NCI-H1048 (cell line): ENCODE measurements at regions not wholly inside any gene's neighbourhood (a gene's known extent, or its start where the extent isn't known, plus 50 kb on each side); places are given as distances from the start of the nearest gene placed in this dataset.

Experiments
- DNase-seq: peaks from one replicate; lab custom pipeline; 2025; lab: John Stamatoyannopoulos, UW

DNA sequence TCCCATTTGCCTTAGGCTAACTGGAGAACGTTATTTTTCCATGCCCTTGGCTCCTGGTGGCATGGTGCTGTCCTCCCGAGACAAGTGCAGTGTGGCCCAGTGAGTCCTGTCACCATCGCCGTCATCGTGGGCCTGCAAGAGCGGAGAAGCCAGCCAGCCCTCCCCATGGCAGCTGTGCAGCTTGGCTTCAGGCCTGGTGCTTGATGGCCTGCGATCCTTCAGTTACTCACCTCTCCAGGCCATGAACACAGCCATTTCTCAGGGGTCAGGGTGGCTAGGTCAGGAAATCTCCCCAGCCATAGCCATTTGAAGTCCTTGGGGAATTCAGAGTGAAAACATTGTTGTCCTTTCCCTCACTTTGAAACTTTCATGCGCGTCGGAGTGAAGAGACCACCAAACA lies 189.0 kb upstream of the RGMA start:
- DNase-seq: no peak

- no peak for DNase-seq
Measured at GRCh38 chr15:93274257-93274656, 185.2 kb upstream of the RGMA start.

DNA sequence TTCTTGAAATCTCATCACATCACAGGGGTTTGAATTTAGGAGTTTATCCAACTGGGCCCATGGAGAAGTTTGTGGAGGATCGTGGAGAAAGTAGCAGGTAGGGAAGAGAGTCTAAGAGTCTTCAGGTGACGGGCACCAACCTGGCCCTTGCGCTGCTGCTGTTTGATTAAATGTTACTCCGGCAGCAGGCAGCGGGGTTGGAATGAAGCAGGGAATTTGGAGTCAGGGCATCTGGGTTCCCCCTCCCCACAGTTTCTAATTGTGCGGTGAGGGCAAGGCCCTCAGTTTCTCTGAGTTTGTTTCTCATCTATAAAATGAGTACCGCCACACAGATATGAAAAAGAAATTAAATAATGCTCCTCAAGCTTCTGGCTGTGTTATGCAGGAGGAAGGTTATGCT lies 182.9 kb upstream of the RGMA start:
- no peak for DNase-seq

- no peak for DNase-seq
Measured at GRCh38 chr15:93270937-93271467, 182.0 kb upstream of the RGMA start.

GRCh38 chr15:93268066-93268465 lies 179.1 kb upstream of the RGMA start:
- DNase-seq: no peak

- DNase-seq: no peak
Measured at GRCh38 chr15:93266291-93266690, 177.3 kb upstream of the RGMA start.

DNA sequence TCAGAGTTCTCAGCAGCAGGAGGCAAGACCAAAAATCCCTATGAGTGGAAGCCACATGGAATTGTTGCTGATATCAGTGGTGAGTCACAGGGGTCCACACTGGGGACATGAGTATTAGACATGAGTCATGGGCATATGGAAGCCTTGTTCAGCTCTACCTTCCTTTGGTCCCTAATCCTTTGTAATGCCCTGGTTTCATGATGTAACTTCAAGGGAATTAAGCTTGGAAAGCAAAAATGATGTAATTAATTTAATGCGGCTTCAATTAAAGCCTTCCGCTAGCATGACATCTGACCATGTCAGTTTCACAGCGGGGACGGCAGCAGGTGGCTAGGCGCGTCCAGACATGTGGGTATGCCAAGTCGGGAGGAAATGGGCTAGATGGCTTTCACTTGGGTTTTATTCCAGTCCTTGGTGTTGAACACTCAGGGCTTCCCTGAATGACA lies 176.1 kb upstream of the RGMA start:
- no peak for DNase-seq

GRCh38 chr15:93261845-93262244 lies 172.8 kb upstream of the RGMA start:
- DNase-seq: no peak

DNA sequence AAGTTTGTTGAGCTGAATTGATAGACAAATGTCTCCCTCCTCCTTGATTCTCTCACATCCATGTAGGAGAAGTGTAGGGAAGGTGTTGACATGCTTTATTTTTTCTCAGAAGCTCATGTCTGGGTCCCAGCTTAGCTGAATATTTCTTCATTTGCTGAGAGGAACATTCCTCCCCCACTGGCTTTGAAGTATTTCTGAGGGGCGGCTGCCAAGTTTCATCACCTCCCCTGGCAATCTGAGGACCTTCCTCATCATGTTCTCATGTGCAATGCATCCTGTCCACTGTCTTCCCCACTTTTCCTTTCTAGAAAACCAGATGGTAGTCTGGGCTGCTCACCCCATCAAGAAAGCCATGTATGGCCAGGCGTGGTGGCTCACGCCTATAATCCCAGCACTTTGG lies 168.9 kb upstream of the RGMA start:
- no peak for DNase-seq

GRCh38 chr15:93253681-93254080 lies 164.7 kb upstream of the RGMA start:
- no peak for DNase-seq

DNA sequence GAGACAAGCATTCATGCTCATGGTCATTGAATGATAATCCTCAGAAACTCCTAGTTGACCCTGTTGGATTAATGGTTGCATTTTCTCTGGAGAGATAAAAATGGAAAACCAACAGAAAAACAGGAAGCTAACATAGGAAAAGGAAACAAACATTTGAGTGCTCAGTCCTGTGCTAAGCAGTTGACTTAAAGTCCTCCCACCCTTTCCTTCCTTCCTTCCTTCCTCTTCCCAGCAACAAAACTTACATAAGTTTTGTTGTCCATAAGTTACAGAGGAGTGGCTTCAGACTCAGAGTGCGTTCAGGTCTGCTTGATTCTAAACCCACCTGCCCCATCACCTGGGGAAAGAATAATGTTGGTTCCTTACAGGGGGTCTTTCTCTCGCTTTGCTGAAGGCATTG lies 163.8 kb upstream of the RGMA start:
- no peak for DNase-seq

DNA sequence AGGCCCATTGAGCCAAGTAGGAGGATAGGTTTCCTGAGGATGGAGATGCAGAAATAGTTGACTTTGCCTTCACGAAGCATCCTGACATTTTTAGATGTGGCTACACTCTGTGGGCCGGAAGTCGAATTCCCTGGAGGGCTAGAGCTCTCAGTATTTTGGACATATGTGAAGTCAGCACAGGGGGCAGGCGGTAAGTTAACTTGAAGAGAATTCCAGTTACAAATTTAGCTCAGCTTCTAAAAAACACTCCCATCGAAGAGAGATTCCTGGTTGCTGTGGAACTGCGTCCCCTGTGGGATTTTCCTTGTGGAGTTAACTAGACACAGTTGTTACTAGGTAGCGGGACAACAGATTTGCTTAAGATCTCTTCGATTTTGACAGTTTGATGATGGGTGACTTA lies 161.9 kb upstream of the RGMA start:
- DNase-seq: no peak

DNA sequence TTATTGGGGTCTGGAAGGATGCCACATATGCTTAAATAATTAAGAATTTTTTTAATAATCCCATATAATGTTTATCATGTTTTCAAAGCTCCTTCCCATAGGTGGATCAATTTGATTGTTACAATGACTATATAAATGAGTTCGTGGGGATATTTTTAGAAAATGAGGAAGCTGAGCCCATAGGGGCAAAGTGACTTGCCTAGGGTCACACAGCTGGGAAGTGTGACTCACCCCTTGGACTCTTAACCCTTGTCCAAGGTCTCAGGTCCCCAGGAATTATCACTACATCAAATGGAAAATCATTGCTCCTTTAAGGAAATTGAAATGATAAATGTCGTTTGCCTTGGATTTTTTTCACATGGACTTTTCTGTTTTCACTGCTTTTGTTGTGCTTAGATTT lies 161.2 kb upstream of the RGMA start:
- no peak for DNase-seq

- no peak for DNase-seq
Measured at GRCh38 chr15:93249623-93250022, 160.6 kb upstream of the RGMA start.

GRCh38 chr15:93247466-93248121 lies 158.6 kb upstream of the RGMA start:
- no peak for DNase-seq

DNA sequence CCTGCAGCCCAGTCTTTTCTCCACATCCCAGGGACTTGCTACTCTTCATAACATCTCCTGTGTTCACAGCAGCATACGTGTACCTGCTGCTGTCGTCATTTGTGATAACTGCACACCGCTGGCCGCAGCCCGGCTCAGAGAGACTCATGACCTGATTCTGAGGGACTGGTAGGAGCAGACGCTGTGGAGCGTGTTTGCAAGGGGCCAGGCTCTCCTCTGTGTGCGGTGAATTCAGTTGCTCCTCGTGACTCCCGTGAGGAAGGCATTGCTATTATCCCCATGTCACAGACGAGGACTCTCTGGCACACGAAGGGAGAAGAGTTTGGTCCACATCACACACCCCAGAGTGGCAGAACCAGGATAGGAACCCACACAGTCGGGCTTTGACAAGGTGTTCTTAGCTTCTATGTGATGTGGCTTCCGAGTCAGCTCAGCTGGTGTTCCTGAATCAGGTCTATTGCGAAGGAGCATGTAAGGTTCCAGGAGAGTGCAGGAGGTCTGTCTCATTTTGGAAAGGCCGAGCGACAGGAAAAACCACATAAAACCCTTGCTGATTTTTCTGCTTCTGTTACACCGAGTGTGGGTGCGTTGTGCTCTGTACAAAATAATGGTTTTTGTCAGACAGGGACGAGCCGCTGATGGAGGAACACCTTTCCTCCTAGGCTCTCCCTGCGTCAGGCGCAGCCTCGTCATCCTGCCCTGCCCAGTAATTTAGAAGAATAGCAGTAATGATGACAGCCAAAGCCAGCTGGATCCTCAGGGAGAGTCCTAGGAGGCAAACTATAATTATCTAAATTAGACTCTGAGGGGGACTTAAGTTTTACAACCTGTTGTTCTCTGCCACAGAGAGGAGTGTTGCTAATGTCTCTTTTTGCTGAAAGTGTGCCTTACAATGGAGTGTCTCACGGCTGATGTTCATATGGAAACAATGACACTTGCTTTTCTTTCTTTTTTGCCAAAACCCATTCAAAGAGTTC lies 157.5 kb upstream of the RGMA start:
- DNase-seq: no peak

DNA sequence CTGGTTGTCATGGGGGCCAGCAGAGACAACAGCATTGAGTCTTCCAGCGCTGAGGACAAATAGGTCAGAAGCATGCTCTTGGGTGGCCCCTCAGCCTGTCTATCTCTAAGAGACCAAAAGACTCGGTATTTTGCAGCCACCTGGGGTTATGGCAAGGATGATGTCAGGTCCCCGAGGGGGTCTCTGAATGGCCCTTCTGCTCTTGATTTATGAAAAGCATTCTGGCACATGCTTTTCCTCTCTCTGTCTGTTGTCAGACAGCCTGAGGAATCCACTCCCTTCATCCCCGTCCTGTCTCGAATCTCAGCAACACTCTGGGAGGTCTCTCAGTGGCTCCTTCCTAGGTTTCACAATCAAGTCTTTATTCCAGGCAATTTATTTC lies 156.6 kb upstream of the RGMA start:
- DNase-seq: no peak

GRCh38 chr15:93244696-93245660 lies 156.0 kb upstream of the RGMA start:
- DNase-seq: no peak

DNA sequence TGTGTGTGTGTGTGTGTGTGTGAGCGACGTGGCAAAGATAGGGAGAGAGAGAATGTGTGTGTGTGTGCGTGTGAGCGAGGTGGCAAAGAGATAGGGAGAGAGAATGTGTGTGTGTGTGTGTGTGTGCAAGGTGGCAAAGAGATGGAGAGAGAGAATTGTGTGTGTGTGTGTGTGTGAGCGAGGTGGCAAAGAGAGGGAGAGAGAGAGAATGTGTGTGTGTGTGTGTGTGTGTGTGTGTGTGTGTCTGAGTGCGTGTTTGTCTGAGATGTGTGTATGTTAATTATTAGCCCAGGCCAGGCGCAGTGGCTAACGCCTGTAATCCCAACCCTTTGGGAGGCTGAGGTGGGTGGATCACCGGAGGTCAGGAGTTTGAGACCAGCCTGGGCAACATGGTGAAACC lies 154.6 kb upstream of the RGMA start:
- no peak for DNase-seq

- no peak for DNase-seq
Measured at GRCh38 chr15:93241696-93242585, 152.9 kb upstream of the RGMA start.

GRCh38 chr15:93239993-93240392 lies 151.0 kb upstream of the RGMA start:
- no peak for DNase-seq
